IPS DF 4.7 (cell line): ENCODE measurements at regions not wholly inside any gene's neighbourhood (a gene's known extent, or its start where the extent isn't known, plus 50 kb on each side); places are given as distances from the start of the nearest gene placed in this dataset.
"Not testable (repeated sequence)": the region's sequence is repeated elsewhere in the genome, so short reads cannot be mapped to it uniquely, and the experiment has no call there.

Experiments
- DNase-seq: peaks from one replicate; pipeline ENCODE4 v3.0.0-alpha.2; 2013; ENCODE audit warnings: low spot score; ENCODE audit errors: extremely low read depth

DNA sequence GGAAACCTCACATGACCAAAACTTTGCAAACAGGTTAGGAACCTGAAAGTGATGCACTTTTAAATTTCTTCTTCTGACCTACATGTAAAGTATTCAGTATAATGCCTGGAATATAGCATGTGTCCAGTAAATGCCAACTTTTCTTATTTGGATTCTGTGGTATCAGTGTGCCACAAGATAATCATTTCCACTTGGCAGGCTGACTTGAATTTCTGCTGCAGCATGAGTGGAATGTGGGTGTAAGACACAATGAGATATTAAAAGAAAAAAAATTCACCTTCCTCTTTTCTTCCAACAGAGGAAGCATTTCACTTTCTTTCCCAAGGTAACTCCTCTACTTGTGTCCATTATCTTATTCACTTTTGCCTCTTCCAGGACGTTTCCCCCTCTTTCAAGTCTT lies 141.9 kb upstream of the PRKD1 start:
- DNase-seq = no peak

GRCh38 chr14:30072454-30072853 lies 144.8 kb upstream of the PRKD1 start:
- DNase-seq = not testable (repeated sequence)

- no peak for DNase-seq
These were observed 150.3 kb upstream of the PRKD1 start for GRCh38 chr14:30077946-30078345.

- DNase-seq = no peak
These were observed 151.3 kb upstream of the PRKD1 start for GRCh38 chr14:30078811-30079402.

DNA sequence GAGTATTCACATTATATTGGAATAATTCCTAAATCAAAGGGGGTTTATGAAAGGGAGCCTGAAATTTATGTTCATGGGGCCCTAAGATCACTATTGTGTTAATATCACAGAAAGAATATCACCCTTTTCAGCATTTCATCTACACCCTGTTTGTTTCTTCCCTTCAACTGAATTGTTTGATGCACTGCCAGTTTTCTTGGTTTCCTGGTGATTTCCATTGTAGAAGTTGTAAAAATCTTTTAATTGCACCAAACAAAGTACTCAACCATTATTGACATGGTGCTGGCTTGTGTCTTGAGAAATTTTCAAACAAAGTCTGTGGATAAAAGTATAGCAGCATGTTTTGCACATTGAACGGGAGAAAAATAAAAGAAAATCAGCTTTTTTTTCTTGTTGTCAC lies 154.8 kb upstream of the PRKD1 start:
- no peak for DNase-seq

DNA sequence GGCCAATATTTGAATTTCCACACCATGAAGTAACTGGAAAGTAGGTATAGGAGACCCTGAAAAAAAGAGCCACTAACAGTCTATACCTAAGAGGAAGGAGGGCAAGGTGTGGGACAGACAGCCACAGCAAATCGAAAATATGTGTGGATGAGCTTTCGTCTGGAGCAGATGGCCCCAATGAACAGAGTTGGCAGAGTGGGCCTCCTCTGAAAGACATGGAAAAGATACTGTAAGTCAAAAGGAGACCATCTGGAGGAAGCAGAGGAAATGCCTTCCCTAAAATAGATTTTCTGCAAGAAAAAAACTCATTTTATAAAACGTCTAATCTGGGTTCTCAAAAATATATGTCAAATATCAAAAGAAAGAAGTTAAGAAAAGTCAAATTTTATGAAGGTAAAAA lies 157.2 kb upstream of the PRKD1 start:
- no peak for DNase-seq

DNA sequence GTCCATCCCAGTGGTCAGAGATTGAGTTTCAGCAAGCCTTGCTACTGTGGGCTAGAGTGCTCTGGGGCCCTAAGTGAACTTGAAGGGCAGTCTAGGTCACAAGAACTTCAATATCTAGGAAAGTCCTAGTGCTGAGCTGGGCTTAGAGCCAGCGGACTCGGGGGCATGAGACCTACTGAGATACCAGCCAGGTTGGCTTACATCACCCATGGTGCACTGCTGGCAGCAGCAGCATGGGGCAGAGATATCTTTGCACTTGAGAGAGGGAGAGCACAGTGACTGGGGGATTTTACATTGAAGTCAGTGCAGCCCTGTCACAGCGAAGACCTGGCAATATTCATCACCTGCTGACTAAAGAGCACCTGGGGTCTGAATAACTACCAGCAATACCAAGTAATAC lies 158.3 kb upstream of the PRKD1 start:
- DNase-seq = no peak

DNA sequence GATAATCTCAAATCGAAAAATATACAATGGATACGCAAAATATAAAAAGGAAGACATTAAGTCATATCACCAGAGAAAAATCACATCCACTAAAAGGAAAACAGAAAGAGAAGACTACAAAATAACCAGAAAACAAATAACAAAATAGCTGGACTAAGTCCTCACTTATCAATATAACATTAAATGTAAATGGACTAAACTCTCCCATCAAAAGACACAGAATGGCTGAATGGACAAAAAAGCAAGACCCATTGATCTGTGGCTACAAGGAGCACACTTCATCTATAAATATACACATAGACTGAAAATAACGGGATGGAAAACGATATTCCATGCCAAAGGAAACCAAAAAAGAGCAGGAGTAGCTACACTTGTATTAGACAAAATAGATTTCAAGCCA lies 161.0 kb upstream of the PRKD1 start:
- no peak for DNase-seq

DNA sequence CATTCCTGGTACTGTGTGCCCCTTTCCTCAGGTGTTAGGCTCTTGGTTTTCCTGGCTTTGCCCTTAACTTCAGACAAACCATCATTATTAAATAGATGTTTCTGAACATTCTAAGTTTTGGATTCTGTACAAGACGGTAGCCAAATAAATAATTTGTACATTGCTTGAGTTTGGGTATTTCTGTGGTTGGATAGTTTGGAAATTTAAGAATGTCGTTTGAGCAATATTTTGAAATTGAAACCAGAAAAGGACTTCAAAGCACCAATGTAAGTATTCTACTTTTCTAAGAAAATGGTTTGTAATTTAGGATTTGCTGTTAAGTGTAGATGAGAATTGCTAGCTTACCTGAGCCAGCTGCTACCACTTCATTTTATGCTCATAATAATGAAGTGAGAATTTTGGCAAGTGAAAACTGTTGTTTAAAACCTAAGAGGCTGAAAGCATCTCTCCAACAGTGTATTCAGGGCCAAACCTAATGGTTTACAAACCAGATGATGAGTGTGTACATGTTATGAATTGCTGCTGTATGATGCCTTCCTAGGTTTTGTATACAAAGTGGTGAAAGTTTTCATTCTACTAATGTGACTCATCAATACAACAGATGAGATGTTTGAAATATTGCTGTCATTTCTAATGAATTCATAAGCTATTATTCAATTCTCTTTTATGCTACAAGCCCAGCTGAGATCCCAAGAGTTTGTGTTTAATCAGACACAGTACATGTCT lies 181.5 kb upstream of the PRKD1 start:
- DNase-seq = no peak

DNA sequence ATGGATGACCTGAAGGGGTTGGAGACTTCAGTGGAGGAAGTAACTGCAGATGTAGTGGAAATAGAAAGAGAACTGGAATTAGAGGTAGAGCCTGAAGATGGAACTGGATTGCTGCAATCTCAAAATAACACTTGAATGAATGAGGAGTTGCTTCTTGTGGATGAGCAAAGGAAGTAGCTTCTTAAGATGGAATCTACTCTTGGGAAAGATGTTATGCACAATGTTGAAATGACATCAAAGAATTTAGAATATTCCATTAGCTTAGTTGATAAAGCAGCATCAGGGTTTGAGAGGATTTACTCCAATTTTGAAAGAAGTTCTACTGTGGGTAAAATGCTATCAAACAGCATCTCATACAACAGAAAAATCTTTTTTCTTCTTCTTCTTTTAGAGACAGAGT lies 186.4 kb upstream of the PRKD1 start:
- DNase-seq = no peak

DNA sequence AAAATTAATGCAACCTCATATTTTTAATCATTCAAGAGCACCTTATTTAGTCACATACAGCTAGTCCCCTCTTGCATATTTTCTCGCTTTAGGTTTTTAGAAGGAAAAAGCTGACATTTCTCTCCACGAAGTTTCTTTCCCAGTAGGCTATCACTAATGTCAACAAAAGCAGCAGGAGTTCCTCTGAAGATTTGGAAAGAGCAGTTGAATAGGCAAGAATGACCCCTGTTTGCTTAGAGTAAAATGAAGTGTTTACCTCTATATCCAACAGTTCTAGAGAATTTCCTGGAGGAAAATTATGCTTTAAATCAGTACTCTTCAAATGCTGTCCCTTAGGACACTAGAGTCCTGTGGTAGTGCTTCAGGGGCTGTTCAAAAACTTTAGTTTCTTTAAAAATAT lies 188.1 kb upstream of the PRKD1 start:
- no peak for DNase-seq

DNA sequence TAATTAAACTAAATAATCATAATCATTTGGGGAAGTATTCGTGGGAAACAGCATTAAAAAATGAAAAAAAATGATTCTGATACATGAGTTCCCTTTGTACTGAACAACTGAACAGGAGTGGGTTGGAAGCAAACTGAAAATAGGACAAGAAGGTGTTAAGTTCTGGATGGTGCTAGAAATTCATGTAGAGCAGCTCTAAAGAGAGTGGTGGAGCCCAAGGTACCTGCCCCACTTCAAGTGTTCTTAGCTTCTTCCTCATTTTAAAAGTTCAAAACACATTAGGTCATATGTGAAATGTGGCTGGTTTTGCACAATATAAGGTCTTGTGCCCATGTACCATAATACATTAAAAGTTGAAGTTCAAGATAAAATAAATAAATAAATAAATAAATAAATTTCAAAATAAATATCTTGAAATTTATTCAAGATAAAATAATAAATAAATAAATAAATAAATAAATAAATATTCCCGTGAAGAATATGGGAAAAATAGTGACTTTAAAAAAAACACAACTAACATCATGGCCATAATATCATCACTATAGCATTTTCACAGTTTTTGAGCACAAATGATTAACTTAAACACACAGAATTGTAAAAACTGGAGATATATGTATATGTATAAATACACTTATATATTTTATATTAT lies 191.5 kb upstream of the PRKD1 start:
- no peak for DNase-seq

DNA sequence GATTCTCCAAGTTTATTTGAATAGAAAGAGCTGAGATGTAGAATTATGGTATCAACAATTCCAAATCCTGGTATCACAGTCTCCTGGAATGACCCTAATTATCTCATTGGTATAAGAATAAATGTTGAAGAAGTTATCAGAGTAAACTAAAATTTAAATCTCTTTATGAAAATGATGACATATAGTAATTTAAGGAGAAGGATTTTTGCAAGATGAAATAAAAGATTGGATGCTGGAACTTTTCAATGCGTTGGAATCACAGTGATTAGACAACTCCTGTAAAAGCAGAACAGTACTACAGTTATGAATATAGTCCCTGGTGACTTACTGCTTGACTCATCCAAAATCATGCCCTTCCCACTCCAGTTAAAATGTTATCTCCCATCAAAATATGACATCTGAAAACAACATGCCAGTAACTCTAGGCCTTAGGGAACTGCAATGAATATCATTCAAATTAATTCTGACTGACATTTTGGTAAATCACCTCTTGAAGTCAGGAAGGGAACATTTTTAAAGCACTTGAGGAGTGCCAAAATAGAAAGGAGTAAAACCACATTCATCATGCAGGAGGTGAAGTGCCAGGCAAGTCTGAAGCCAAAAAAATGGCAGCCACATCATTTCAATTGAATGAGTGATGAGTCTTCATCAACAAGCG lies 197.8 kb upstream of the PRKD1 start:
- DNase-seq = no peak

- DNase-seq = no peak
These were observed 202.2 kb upstream of the PRKD1 start for GRCh38 chr14:30129807-30130206.

GRCh38 chr14:30131581-30132097 lies 204.0 kb upstream of the PRKD1 start:
- no peak for DNase-seq

DNA sequence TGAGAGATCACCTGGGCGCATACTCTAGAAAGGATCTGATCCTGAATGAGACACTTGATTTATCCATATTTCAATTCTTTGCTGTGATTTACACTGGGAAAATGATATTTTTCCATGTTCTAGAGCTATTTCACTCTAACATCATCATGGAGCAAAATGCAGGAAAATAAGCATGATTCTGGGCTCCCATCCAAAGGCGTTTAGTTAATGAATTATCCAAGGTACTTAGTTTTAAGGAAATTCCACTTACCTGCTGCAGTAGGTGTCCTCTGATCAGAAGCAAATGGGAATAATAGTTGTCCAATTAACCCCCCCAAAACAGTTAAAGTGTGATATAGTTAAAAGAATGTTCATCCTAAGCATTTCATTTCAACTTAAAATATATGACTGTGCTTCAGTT lies 204.5 kb upstream of the PRKD1 start:
- DNase-seq = no peak

DNA sequence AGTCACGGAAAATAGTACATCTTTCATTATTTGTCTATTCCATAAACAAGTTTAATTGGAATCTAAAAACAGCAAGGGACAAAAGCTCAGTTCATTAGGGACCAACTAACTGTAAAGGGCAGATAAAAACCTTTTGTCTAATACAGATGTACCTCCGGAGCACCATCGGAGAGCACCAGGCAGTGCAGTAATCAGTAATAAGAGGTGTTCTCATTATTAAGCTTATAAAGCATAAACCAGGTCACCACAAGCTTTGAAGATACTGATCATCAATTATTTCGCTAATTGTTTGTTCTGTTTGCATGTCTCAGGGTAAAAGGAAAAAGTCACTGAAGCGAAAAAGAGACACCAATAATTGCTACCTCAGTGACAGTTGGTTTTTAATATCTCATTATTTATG lies 207.3 kb upstream of the PRKD1 start:
- DNase-seq = no peak

GRCh38 chr14:30138567-30138966 lies 210.9 kb upstream of the PRKD1 start:
- DNase-seq = no peak

- no peak for DNase-seq
These were observed 214.6 kb upstream of the PRKD1 start for GRCh38 chr14:30142216-30142615.

- no peak for DNase-seq
These were observed 216.0 kb upstream of the PRKD1 start for GRCh38 chr14:30143627-30144026.

- no peak for DNase-seq
These were observed 226.1 kb upstream of the PRKD1 start for GRCh38 chr14:30153717-30154116.

DNA sequence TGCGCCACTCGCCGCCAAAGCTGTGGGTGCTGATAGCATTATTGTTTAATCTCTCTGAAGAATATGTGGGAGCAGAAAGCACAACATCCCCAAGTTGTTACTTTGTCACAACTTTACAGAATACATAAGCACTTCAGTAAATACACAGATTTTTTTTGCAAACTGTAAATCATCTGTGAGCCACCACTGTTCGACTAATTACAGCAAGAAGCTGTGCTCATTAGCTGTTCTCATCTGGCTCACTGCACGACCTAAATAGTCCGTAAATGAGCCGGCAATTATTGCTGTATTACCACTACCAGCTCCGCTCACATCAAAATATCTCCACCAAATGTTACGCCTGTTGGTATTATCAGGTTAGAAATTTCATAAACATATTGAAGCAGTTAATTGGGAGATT lies 228.9 kb upstream of the PRKD1 start:
- no peak for DNase-seq
